ENCODE measurements at regions not wholly inside any gene's neighbourhood (a gene's known extent, or its start where the extent isn't known, plus 50 kb on each side); places are given as distances from the start of the nearest gene placed in this dataset.

DNA sequence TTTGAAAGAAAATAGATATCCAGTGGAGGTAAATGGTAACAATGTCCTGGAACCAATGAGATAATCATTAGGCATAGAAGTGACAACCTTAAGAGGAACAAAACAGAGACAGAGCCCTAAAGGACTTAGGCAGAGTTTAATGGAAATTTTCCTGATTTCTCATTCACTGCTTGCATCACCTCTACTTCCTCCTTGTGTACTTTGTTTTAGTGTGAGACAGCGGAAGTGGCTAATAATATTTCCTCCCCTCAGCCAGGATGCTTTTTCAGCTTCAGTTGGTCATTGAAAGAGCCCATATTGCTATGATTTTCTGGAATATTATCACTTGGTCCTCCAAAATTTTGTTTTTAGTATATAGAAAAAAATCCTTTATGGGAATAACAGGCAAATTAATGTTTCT, 153.4 kb upstream of the MPDZ start:
- TF ChIP-seq, protein P1, sequence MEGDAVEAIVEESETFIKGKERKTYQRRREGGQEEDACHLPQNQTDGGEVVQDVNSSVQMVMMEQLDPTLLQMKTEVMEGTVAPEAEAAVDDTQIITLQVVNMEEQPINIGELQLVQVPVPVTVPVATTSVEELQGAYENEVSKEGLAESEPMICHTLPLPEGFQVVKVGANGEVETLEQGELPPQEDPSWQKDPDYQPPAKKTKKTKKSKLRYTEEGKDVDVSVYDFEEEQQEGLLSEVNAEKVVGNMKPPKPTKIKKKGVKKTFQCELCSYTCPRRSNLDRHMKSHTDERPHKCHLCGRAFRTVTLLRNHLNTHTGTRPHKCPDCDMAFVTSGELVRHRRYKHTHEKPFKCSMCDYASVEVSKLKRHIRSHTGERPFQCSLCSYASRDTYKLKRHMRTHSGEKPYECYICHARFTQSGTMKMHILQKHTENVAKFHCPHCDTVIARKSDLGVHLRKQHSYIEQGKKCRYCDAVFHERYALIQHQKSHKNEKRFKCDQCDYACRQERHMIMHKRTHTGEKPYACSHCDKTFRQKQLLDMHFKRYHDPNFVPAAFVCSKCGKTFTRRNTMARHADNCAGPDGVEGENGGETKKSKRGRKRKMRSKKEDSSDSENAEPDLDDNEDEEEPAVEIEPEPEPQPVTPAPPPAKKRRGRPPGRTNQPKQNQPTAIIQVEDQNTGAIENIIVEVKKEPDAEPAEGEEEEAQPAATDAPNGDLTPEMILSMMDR (IDR thresholded peaks at IDR 0.05; ENCODE audit: low read depth, low read length): no peak
- Histone ChIP-seq H3K36me3 (no peaks in the 10 kb centered on the region), H3K27me3 (no peaks in the 10 kb centered on the region), H3K9me3 (ENCODE audit: low read depth) (no peaks in the 10 kb centered on the region), H3K4me3 (no peak overlapping the region), H3K4me1 (ENCODE audit: low read depth) (no peaks in the 10 kb centered on the region), H3K27ac (no peak overlapping the region)
- DNase-seq (ENCODE audit: low read depth in 1 of 2, low spot score in 1 of 2): peak in 1 of 2 donors; percentile 62

DNA sequence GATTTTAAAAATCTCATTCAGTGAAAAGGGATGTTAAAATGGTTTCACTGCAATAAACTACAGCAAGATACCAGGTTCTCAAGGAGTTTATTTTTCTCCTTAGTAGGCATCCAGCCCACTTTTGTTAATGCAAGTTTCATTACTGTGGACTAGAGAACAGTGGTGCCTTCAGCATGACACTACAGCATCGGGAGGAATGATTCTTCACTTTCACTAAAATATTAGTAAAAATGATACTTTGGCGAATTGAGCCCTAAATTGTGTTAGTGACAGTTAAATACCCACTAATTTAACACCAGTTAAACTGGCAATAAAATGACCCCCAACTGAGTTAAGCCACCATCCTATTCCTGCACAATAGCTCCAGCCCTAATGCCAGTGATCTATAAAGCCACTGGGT, 152.2 kb upstream of the MPDZ start:
- Histone ChIP-seq H3K36me3 (no peaks in the 10 kb centered on the region), H3K27me3 (no peaks in the 10 kb centered on the region), H3K27ac (no peak overlapping the region), H3K9me3 (ENCODE audit: low read depth) (no peaks in the 10 kb centered on the region), H3K4me3 (no peak overlapping the region), H3K4me1 (ENCODE audit: low read depth) (no peaks in the 10 kb centered on the region)
- no peak for DNase-seq (ENCODE audit: low read depth in 1 of 2, low spot score in 1 of 2)
- TF ChIP-seq, protein P1 (IDR thresholded peaks at IDR 0.05; ENCODE audit: low read depth, low read length): no peak

DNA sequence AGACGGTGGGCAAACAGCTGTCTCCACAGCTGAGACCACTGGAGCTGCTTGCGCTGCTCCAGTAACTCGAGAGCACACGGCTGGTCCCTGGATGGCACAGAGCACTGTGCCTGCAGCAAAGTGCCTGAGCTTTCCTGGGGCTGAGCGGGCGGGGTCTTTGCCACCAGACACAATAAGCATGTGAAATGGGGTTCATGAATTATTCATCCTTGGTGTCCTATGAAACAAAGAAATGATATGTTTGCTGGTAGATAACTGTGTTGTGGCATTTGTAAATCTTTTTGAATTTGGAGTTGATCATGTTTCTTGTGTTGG, 151.7 kb upstream of the MPDZ start:
- Histone ChIP-seq H3K9me3 (ENCODE audit: low read depth) (no peaks in the 10 kb centered on the region), H3K27ac (no peak overlapping the region), H3K27me3 (no peaks in the 10 kb centered on the region), H3K36me3 (no peaks in the 10 kb centered on the region), H3K4me1 (ENCODE audit: low read depth) (no peaks in the 10 kb centered on the region), H3K4me3 (no peak overlapping the region)
- DNase-seq (ENCODE audit: low read depth in 1 of 2, low spot score in 1 of 2): no peak
- TF ChIP-seq, protein P1 (IDR thresholded peaks at IDR 0.05; ENCODE audit: low read depth, low read length): no peak

DNA sequence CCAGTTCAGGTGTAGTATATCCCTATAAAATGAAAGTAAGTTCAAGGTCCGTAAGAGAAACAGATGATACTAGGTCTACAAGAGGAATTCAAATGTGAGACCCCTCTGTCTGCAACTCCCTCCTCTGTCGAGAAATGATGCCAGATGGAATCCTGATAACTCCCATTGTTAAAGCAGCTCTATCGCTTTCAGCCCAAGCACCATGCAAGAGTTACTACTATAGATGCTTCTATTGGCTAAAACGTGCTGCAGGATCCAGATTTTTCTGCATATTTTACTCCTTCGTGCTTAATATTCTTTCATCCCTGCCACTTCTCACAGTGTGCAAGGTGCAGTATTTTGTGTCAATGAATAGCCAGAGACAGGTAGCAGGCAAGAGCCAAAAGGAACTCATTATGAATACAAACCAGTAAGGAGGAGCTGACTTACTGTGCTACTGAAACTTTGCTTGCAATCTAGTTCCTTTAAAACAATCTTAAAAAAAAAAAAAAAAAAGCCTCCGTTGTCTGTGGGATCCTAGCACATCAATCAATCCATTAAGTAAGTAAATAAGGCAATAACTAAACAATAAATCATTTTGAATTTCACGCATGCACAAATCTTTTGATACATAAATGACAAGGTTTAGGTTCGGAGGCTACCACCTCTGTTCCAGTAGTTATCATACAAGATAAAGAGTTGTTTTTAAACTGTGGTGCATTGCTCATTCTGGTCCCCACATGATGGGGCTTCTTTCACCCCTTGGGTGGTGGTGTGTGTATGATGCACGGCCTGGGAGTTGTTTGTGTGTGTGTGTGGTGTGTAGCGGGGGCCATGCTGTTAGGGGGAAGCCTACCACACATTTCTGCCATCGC, 151.1 kb upstream of the MPDZ start:
- no peak overlapping the region for H3K27ac ChIP-seq

DNA sequence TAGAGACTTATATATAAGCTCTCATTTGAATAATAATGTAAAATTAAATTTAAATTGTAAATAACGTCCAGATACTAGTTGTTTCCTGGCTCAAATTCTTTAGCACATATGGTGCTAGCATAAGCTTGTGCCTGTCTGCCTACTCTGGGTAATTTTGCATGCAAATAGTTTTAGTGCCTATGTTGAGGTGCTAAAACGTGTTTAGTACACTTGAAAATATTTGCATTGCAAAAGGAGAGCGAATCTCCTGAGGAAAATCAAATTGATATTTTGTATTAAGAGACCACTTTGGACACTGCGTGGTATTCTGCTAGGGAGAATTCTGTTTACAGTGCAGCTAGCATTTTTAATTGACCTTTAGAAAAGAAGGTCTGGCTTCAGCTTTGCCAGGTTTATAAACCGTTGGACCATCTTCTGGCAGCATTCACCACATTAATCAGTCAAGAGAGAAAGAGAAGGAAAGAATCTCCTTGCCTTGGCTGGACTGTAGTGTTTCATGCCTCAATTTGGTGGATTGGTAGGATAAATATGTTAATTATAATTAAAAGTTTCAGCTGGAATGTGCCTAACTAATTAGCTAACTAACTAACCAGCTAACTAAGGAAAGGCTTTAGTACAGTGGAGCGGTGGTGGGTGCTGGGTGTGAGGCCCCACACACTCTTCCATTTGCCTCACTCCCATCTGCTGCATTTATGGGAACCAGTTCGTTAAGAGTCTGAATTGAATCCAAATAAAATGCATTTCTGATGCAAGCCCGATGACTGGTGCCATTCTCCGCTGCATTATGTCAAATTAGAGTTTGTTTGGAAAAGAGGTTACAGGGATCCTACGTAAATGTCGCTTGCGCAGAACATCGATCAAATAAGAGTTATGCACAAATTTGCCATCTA, 150.1 kb upstream of the MPDZ start:
- H3K4me3 ChIP-seq: no peak overlapping the region
- no peaks in the 10 kb centered on the region for H3K27me3 ChIP-seq
- H3K36me3 ChIP-seq: no peaks in the 10 kb centered on the region
- TF ChIP-seq, protein P1 (IDR thresholded peaks at IDR 0.05; ENCODE audit: low read depth, low read length): no peak
- no peaks in the 10 kb centered on the region for H3K4me1 ChIP-seq (ENCODE audit: low read depth)
- DNase-seq (ENCODE audit: low read depth in 1 of 2, low spot score in 1 of 2): no peak
- H3K27ac ChIP-seq: no peak overlapping the region
- H3K9me3 ChIP-seq (ENCODE audit: low read depth): no peaks in the 10 kb centered on the region

More for the DNA sequence above, 151.1 kb upstream of the MPDZ start:
- TF ChIP-seq, protein P1 (IDR thresholded peaks at IDR 0.05; ENCODE audit: low read depth, low read length): no peak
- Histone ChIP-seq H3K4me3 (no peak overlapping the region), H3K4me1 (ENCODE audit: low read depth) (no peaks in the 10 kb centered on the region), H3K9me3 (ENCODE audit: low read depth) (no peaks in the 10 kb centered on the region), H3K27me3 (no peaks in the 10 kb centered on the region), H3K36me3 (no peaks in the 10 kb centered on the region)
- DNase-seq (ENCODE audit: low read depth in 1 of 2, low spot score in 1 of 2): no peak
